Bronchial epithelial cell (primary cell): ENCODE measurements at regions not wholly inside any gene's neighbourhood (a gene's known extent, or its start where the extent isn't known, plus 50 kb on each side); places are given as distances from the start of the nearest gene placed in this dataset.

Experiments used
- DNase-seq: peaks from one replicate; pipeline ENCODE4 v3.0.0-alpha.2; 2010; ENCODE audit warnings: low read depth
- FAIRE-seq: peaks from 2 replicates; lab custom pipeline; 2011; peaks lifted over from hg19 to GRCh38; lab: Jason Lieb, UNC
- H3K27me3 ChIP-seq: 2 replicates; pipeline ENCODE4 v1.5.1; 2011; ENCODE audit warnings: low read length; ENCODE audit not compliant: control insufficient read depth, insufficient read depth
- H3K36me3 ChIP-seq: 2 replicates; pipeline ENCODE4 v1.5.1; 2011; ENCODE audit warnings: low read length; ENCODE audit not compliant: control insufficient read depth, insufficient read depth
- H3K4me3 ChIP-seq: 2 replicates; pipeline ENCODE4 v1.5.1; 2011; ENCODE audit warnings: mild to moderate bottlenecking, low read depth, low read length, control low read depth
- TF ChIP-seq, protein P1 (sequence below): IDR thresholded peaks from 2 replicates; pipeline ENCODE4 v1.5.1; 2011; ENCODE audit warnings: mild to moderate bottlenecking, moderate library complexity, low read length, control low read depth, inconsistent platforms; ENCODE audit not compliant: insufficient read depth, severe bottlenecking

GRCh38 chr3:72379500-72380187 lies 468.6 kb downstream of the SHQ1 start:
- DNase-seq = no peak
- no peak overlapping the region for H3K4me3 ChIP-seq
- no peak for FAIRE-seq
- H3K36me3 ChIP-seq = peaks cover 3% of the 10 kb centered on the region
- no peaks in the 10 kb centered on the region for H3K27me3 ChIP-seq
- TF ChIP-seq, protein P1, sequence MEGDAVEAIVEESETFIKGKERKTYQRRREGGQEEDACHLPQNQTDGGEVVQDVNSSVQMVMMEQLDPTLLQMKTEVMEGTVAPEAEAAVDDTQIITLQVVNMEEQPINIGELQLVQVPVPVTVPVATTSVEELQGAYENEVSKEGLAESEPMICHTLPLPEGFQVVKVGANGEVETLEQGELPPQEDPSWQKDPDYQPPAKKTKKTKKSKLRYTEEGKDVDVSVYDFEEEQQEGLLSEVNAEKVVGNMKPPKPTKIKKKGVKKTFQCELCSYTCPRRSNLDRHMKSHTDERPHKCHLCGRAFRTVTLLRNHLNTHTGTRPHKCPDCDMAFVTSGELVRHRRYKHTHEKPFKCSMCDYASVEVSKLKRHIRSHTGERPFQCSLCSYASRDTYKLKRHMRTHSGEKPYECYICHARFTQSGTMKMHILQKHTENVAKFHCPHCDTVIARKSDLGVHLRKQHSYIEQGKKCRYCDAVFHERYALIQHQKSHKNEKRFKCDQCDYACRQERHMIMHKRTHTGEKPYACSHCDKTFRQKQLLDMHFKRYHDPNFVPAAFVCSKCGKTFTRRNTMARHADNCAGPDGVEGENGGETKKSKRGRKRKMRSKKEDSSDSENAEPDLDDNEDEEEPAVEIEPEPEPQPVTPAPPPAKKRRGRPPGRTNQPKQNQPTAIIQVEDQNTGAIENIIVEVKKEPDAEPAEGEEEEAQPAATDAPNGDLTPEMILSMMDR = no peak

DNA sequence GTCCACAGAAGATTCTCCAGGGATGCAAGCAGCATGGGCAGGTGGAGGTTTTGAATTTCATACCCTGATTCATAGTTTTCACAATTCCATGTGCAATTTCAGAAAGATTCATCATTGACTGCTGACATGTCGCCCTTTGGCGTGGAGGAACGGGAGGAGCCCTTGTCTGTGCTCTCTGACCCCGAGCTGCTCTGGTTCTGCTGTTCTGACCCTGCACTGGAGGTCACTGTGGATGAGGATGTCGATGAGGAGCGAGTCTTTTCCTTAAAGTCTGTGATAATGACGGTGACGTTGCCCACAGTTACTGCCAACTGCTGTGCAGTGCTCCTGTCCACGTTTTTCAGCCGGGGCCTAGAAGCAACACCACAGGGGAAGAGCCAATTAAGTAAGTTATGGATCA lies 470.0 kb downstream of the SHQ1 start:
- FAIRE-seq = no peak

GRCh38 chr3:72376956-72377710 lies 471.1 kb downstream of the SHQ1 start:
- TF ChIP-seq, protein P1 = no peak
- Histone ChIP-seq H3K36me3 (peaks cover 3% of the 10 kb centered on the region), H3K4me3 (no peak overlapping the region), H3K27me3 (no peaks in the 10 kb centered on the region)
- no peak for FAIRE-seq
- DNase-seq = no peak

More for the DNA sequence above, 470.0 kb downstream of the SHQ1 start:
- Histone ChIP-seq H3K4me3 (no peak overlapping the region), H3K36me3 (peaks cover 3% of the 10 kb centered on the region), H3K27me3 (no peaks in the 10 kb centered on the region)
- DNase-seq = no peak
- TF ChIP-seq, protein P1 = no peak

- TF ChIP-seq, protein P1 = no peak
- DNase-seq (no peak), FAIRE-seq (no peak)
- Histone ChIP-seq H3K27me3 (no peaks in the 10 kb centered on the region), H3K36me3 (peaks cover 3% of the 10 kb centered on the region), H3K4me3 (no peak overlapping the region)
These were observed 472.8 kb downstream of the SHQ1 start for GRCh38 chr3:72375237-72376076.

- TF ChIP-seq, protein P1 = no peak
- DNase-seq (no peak), FAIRE-seq (no peak)
- H3K4me3 ChIP-seq = no peak overlapping the region
- no peaks in the 10 kb centered on the region for H3K27me3 ChIP-seq
- peaks cover 1% of the 10 kb centered on the region for H3K36me3 ChIP-seq
These were observed 475.1 kb downstream of the SHQ1 start for GRCh38 chr3:72373139-72373538.
